ENCODE measurements at regions not wholly inside any gene's neighbourhood (a gene's known extent, or its start where the extent isn't known, plus 50 kb on each side); places are given as distances from the start of the nearest gene placed in this dataset.

GRCh38 chr12:27164330-27165040 is 79.6 kb upstream of the STK38L start:
- TF ChIP-seq POLR2AphosphoS5 (IDR thresholded peaks at IDR 0.05; ENCODE audit: borderline replicate concordance, low read depth, low read length) (no peak), EZH2 (IDR thresholded peaks at IDR 0.05) (no peak)
